ENCODE measurements at regions not wholly inside any gene's neighbourhood (a gene's known extent, or its start where the extent isn't known, plus 50 kb on each side); places are given as distances from the start of the nearest gene placed in this dataset.
"Not testable (repeated sequence)": the region's sequence is repeated elsewhere in the genome, so short reads cannot be mapped to it uniquely, and the experiment has no call there.

- ATAC-seq (ENCODE audit: low FRiP score); DNase-seq (ENCODE audit: low spot score): not testable (repeated sequence)
Observed at GRCh38 chrX:67213686-67214085, 330.1 kb upstream of the AR start.

GRCh38 chrX:67207912-67208311 is 335.9 kb upstream of the AR start:
- no peak for TF ChIP-seq CTCF (IDR thresholded peaks at IDR 0.05)
- ATAC-seq (ENCODE audit: low FRiP score) = no peak
- DNase-seq (ENCODE audit: low spot score) = no peak

- TF ChIP-seq CTCF (IDR thresholded peaks at IDR 0.05) = no peak
- ATAC-seq (ENCODE audit: low FRiP score) (no peak), DNase-seq (ENCODE audit: low spot score) (no peak)
Observed at GRCh38 chrX:67159437-67159836, 384.4 kb upstream of the AR start.

GRCh38 chrX:67114635-67115034 is 429.2 kb upstream of the AR start:
- ATAC-seq (ENCODE audit: low FRiP score) = no peak
- TF ChIP-seq CTCF (IDR thresholded peaks at IDR 0.05) = no peak
- no peak for DNase-seq (ENCODE audit: low spot score)

- no peak for ATAC-seq (ENCODE audit: low FRiP score)
- no peak for TF ChIP-seq CTCF (IDR thresholded peaks at IDR 0.05)
Observed at GRCh38 chrX:67105758-67106116, 438.1 kb upstream of the AR start.

GRCh38 chrX:67104982-67105757 is 438.7 kb upstream of the AR start:
- TF ChIP-seq CTCF (IDR thresholded peaks at IDR 0.05) = no peak
- DNase-seq (ENCODE audit: low spot score) = no peak

More at GRCh38 chrX:67105758-67106116, 438.1 kb upstream of the AR start:
- DNase-seq (ENCODE audit: low spot score) = no peak

GRCh38 chrX:67100031-67100884 is 443.6 kb upstream of the AR start:
- no peak for ATAC-seq (ENCODE audit: low FRiP score)
- no peak for TF ChIP-seq CTCF (IDR thresholded peaks at IDR 0.05)

More at GRCh38 chrX:67104982-67105757, 438.7 kb upstream of the AR start:
- no peak for ATAC-seq (ENCODE audit: low FRiP score)

More at GRCh38 chrX:67100031-67100884, 443.6 kb upstream of the AR start:
- no peak for DNase-seq (ENCODE audit: low spot score)

Data from omental fat pad (tissue), 3 donors.